ENCODE measurements at regions not wholly inside any gene's neighbourhood (a gene's known extent, or its start where the extent isn't known, plus 50 kb on each side); places are given as distances from the start of the nearest gene placed in this dataset.

DNA sequence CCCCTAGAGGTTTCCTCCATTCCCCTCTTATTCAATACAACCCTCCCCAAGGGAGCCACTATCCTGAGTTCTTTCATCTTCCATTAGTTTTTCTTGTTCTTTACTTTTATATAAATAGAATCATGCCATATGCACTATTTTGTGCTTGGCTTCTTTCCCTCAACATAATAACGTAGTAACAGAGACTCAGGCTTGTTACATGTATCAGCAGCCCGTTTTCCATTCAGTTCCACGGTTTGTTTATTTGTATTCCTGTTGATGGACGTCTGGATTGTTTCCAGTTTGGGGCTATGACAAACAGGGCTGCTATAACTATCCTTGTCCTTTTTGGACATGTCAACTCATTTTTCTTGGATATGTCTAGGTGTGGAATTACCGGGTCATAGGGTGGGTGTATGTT, 264.4 kb upstream of the MKI67 start:
- H3K4me1 ChIP-seq (ENCODE audit: control insufficient read depth in 4 of 4, insufficient read depth in 4 of 4, low read length in 3 of 4), result no peaks in the 10 kb centered on the region

DNA sequence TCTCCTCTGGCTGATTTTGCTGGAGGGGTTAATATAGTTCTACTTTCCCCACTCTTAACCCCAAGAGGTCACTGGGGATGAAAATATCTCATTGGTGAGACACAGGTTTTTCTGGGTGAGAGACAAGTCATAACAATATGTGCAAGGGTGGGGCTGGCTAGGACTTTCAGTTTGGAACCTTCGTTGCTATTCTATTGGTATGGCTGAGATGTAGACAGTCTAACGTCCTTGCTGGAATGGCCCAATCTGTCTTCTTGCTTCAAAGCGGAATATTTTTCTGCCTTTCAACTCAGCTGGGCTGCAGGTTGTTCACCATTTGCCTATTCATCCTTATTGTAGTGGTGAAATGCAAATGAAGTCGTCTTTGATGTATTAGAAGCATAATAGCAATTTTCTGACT, 267.3 kb upstream of the MKI67 start:
- Histone ChIP-seq H3K27ac (ENCODE audit: low read depth in 1 of 2, low read length in 2 of 2) (no peak overlapping the region), H3K4me1 (ENCODE audit: control insufficient read depth in 4 of 4, insufficient read depth in 4 of 4, low read length in 3 of 4) (no peaks in the 10 kb centered on the region), H3K4me3 (ENCODE audit: low read depth in 1 of 3, low read length in 3 of 3) (no peak overlapping the region), H3K27me3 (ENCODE audit: control insufficient read depth in 4 of 4, insufficient read depth in 4 of 4, low read length in 3 of 4) (peaks cover 0 to 5% (median 0%) of the 10 kb centered on the region in 4 donors), H3K36me3 (ENCODE audit: control insufficient read depth in 4 of 4, insufficient read depth in 3 of 4, low read depth in 1 of 4, low read length in 3 of 4) (no peaks in the 10 kb centered on the region), H3K9ac (ENCODE audit: low read depth in 1 of 2, low read length in 2 of 2) (no peak overlapping the region), H3K9me3 (ENCODE audit: control insufficient read depth in 4 of 4, low read length in 3 of 4) (no peaks in the 10 kb centered on the region)
- DNase-seq (ENCODE audit: low spot score), result no peak
- TF ChIP-seq, protein P1, sequence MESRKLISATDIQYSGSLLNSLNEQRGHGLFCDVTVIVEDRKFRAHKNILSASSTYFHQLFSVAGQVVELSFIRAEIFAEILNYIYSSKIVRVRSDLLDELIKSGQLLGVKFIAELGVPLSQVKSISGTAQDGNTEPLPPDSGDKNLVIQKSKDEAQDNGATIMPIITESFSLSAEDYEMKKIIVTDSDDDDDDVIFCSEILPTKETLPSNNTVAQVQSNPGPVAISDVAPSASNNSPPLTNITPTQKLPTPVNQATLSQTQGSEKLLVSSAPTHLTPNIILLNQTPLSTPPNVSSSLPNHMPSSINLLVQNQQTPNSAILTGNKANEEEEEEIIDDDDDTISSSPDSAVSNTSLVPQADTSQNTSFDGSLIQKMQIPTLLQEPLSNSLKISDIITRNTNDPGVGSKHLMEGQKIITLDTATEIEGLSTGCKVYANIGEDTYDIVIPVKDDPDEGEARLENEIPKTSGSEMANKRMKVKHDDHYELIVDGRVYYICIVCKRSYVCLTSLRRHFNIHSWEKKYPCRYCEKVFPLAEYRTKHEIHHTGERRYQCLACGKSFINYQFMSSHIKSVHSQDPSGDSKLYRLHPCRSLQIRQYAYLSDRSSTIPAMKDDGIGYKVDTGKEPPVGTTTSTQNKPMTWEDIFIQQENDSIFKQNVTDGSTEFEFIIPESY (IDR thresholded peaks at IDR 0.05), result no peak
- TF ChIP-seq GABPA (IDR thresholded peaks at IDR 0.05 in 1 of 2, conservative IDR thresholded peaks at IDR 0.05 in 1 of 2), result no peak
- TF ChIP-seq HNF4A (conservative IDR thresholded peaks at IDR 0.05), result no peak
- TF ChIP-seq, protein P2, sequence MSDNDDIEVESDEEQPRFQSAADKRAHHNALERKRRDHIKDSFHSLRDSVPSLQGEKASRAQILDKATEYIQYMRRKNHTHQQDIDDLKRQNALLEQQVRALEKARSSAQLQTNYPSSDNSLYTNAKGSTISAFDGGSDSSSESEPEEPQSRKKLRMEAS (IDR thresholded peaks at IDR 0.05), result no peak
- no peak for TF ChIP-seq HNF4G (IDR thresholded peaks at IDR 0.05)
- TF ChIP-seq RAD21 (IDR thresholded peaks at IDR 0.05), result no peak
- TF ChIP-seq, protein P3, sequence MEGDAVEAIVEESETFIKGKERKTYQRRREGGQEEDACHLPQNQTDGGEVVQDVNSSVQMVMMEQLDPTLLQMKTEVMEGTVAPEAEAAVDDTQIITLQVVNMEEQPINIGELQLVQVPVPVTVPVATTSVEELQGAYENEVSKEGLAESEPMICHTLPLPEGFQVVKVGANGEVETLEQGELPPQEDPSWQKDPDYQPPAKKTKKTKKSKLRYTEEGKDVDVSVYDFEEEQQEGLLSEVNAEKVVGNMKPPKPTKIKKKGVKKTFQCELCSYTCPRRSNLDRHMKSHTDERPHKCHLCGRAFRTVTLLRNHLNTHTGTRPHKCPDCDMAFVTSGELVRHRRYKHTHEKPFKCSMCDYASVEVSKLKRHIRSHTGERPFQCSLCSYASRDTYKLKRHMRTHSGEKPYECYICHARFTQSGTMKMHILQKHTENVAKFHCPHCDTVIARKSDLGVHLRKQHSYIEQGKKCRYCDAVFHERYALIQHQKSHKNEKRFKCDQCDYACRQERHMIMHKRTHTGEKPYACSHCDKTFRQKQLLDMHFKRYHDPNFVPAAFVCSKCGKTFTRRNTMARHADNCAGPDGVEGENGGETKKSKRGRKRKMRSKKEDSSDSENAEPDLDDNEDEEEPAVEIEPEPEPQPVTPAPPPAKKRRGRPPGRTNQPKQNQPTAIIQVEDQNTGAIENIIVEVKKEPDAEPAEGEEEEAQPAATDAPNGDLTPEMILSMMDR (IDR thresholded peaks at IDR 0.05; ENCODE audit: low read depth, low read length, missing input control), result no peak
- TF ChIP-seq FOXA2 (IDR thresholded peaks at IDR 0.05), result no peak
- no peak for TF ChIP-seq RXRA (IDR thresholded peaks at IDR 0.05)
- TF ChIP-seq, protein P4, sequence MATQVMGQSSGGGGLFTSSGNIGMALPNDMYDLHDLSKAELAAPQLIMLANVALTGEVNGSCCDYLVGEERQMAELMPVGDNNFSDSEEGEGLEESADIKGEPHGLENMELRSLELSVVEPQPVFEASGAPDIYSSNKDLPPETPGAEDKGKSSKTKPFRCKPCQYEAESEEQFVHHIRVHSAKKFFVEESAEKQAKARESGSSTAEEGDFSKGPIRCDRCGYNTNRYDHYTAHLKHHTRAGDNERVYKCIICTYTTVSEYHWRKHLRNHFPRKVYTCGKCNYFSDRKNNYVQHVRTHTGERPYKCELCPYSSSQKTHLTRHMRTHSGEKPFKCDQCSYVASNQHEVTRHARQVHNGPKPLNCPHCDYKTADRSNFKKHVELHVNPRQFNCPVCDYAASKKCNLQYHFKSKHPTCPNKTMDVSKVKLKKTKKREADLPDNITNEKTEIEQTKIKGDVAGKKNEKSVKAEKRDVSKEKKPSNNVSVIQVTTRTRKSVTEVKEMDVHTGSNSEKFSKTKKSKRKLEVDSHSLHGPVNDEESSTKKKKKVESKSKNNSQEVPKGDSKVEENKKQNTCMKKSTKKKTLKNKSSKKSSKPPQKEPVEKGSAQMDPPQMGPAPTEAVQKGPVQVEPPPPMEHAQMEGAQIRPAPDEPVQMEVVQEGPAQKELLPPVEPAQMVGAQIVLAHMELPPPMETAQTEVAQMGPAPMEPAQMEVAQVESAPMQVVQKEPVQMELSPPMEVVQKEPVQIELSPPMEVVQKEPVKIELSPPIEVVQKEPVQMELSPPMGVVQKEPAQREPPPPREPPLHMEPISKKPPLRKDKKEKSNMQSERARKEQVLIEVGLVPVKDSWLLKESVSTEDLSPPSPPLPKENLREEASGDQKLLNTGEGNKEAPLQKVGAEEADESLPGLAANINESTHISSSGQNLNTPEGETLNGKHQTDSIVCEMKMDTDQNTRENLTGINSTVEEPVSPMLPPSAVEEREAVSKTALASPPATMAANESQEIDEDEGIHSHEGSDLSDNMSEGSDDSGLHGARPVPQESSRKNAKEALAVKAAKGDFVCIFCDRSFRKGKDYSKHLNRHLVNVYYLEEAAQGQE (IDR thresholded peaks at IDR 0.05), result no peak
- TF ChIP-seq FOXA1 (IDR thresholded peaks at IDR 0.05), result no peak
- TF ChIP-seq SP1 (IDR thresholded peaks at IDR 0.05), result no peak
- TF ChIP-seq YY1 (IDR thresholded peaks at IDR 0.05), result no peak
- TF ChIP-seq EGR1 (IDR thresholded peaks at IDR 0.05; ENCODE audit: low read depth in 2 of 2), result no peak
- TF ChIP-seq, protein P5, sequence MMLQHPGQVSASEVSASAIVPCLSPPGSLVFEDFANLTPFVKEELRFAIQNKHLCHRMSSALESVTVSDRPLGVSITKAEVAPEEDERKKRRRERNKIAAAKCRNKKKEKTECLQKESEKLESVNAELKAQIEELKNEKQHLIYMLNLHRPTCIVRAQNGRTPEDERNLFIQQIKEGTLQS (IDR thresholded peaks at IDR 0.05), result no peak
- no peak for TF ChIP-seq NR2F2 (IDR thresholded peaks at IDR 0.05)
- no peak for TF ChIP-seq TAF1 (conservative IDR thresholded peaks at IDR 0.05)
- TF ChIP-seq JUND (IDR thresholded peaks at IDR 0.05), result no peak
- WGBS, result 66% methylated on average over 4 of the region's 4 CpGs

More for the DNA sequence above, 264.4 kb upstream of the MKI67 start:
- no peak overlapping the region for H3K9ac ChIP-seq (ENCODE audit: low read depth in 1 of 2, low read length in 2 of 2)
- peaks cover 0 to 1% (median 0%) of the 10 kb centered on the region in 4 donors for H3K9me3 ChIP-seq (ENCODE audit: control insufficient read depth in 4 of 4, low read length in 3 of 4)
- H3K27me3 ChIP-seq (ENCODE audit: control insufficient read depth in 4 of 4, insufficient read depth in 4 of 4, low read length in 3 of 4), result peaks cover 0 to 5% (median 0%) of the 10 kb centered on the region in 4 donors
- WGBS, result 49% methylated on average over 5 of the region's 5 CpGs
- DNase-seq (ENCODE audit: low spot score), result no peak
- no peak overlapping the region for H3K4me3 ChIP-seq (ENCODE audit: low read depth in 1 of 3, low read length in 3 of 3)
- H3K36me3 ChIP-seq (ENCODE audit: control insufficient read depth in 4 of 4, insufficient read depth in 3 of 4, low read depth in 1 of 4, low read length in 3 of 4), result no peaks in the 10 kb centered on the region
- TF ChIP-seq JUND (IDR thresholded peaks at IDR 0.05), result no peak
- TF ChIP-seq YY1 (IDR thresholded peaks at IDR 0.05), result no peak
- TF ChIP-seq FOXA2 (IDR thresholded peaks at IDR 0.05), result no peak
- no peak for TF ChIP-seq RAD21 (IDR thresholded peaks at IDR 0.05)
- no peak for TF ChIP-seq FOXA1 (IDR thresholded peaks at IDR 0.05)
- TF ChIP-seq SP1 (IDR thresholded peaks at IDR 0.05), result no peak
- TF ChIP-seq, protein P1 (IDR thresholded peaks at IDR 0.05), result no peak
- TF ChIP-seq HNF4A (conservative IDR thresholded peaks at IDR 0.05), result no peak
- TF ChIP-seq EGR1 (IDR thresholded peaks at IDR 0.05; ENCODE audit: low read depth in 2 of 2), result no peak
- H3K27ac ChIP-seq (ENCODE audit: low read depth in 1 of 2, low read length in 2 of 2), result no peak overlapping the region

Data from liver (tissue), 8 donors.